Stimulated activated CD8-positive, alpha-beta memory T cell treated with anti-CD3 and anti-CD28 coated beads, Interleukin-7, amount 100 ng/mL, for 48 hours (primary cell): ENCODE measurements at regions not wholly inside any gene's neighbourhood (a gene's known extent, or its start where the extent isn't known, plus 50 kb on each side); places are given as distances from the start of the nearest gene placed in this dataset.
"Not testable (repeated sequence)": the region's sequence is repeated elsewhere in the genome, so short reads cannot be mapped to it uniquely, and the experiment has no call there.

Source experiments
- DNase-seq, 2 donors: peaks; one replicate each; pipeline ENCODE4 v3.0.0-alpha.2; 2020; ENCODE audit warnings: low read depth in 1 of 2; ENCODE audit errors: extremely low read depth in 1 of 2

DNA sequence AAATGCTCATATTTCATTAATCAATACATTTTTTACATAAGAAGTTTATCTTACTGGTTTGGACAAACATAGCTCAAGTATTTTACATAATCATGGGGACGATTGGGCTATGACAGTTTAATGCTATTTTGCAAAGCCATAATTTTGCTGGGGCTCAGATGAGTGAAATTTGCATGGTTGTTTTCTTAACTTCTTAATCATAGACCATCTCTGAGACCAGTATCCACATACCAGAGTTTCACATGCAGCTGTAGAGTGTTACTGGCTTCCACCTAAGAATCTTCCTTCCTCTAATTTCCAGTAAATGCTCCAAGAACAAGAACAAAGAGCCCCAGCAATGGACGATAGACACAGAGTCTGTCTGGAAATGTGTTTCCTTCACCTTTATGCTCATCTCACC is 303.0 kb upstream of the TMEM132C start:
- no peak for DNase-seq

DNA sequence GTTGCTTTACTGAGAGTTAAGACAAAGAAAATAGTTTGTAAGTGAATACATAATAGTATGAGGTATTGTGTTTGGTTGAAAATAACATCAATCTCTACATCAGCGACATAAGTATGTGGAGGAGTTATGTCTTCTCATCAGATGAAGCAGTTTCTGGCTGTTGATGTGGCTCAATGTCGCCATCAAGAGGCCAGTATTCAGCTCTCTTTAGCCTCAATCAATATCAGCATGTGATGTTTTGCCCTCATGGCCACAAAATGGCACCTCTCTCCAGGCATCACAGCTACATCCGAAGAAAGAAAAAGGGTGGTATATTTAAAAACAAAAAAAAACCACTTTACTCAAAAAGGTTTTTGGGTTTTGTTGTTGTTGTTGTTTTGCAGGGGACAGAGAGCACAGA is 302.3 kb upstream of the TMEM132C start:
- DNase-seq, result no peak

DNA sequence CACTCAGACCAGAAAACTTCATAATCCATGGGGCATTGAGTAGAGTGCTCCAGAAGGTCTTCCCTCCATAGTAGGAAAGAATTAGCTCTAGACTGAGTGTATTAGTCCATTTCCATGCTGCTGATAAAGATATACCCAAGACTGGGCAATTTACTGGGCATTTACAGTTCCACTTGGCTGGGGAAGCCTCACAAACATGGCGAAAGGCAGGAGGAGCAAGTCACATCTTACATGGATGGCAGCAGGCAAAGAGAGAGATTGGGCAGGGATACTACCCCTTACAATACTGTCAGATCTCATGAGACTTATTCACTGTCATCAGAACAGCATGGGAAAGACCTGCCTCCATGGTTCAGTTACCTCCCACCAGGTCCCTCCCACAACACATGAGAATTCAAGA is 300.6 kb upstream of the TMEM132C start:
- DNase-seq, result no peak

- no peak for DNase-seq
These were observed 296.5 kb upstream of the TMEM132C start for GRCh38 chr12:127970491-127970890.

GRCh38 chr12:127980585-127980984 is 286.4 kb upstream of the TMEM132C start:
- no peak for DNase-seq

GRCh38 chr12:127981875-127982274 is 285.1 kb upstream of the TMEM132C start:
- no peak for DNase-seq

DNA sequence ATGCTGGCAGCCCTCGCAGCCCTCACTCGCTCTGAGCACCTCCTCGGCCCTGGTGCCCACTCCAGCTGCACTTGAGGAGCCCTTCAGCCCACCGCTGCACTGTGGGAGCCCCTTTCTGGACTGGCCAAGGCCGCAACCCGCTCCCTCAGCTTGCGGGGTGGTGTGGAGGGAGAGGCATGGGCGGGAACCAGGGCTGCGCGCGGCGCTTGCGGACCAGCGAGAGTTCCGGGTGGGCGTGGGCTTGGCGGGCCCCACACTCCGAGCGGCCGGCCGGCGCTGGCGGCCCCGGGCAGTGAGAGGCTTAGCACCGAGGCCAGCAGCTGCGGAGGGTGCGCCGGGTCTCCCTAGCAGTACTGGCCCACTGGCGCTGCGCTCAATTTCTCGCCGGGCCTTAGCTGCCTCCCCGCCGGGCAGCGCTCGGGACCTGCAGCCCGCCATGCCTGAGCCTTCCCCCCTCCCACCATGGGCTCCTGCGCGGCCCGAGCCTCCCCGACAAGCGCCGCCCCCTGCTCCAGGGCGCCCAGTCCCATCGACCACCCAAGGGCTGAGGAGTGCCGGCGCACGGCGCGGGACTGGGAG is 283.7 kb upstream of the TMEM132C start:
- not testable (repeated sequence) for DNase-seq

DNA sequence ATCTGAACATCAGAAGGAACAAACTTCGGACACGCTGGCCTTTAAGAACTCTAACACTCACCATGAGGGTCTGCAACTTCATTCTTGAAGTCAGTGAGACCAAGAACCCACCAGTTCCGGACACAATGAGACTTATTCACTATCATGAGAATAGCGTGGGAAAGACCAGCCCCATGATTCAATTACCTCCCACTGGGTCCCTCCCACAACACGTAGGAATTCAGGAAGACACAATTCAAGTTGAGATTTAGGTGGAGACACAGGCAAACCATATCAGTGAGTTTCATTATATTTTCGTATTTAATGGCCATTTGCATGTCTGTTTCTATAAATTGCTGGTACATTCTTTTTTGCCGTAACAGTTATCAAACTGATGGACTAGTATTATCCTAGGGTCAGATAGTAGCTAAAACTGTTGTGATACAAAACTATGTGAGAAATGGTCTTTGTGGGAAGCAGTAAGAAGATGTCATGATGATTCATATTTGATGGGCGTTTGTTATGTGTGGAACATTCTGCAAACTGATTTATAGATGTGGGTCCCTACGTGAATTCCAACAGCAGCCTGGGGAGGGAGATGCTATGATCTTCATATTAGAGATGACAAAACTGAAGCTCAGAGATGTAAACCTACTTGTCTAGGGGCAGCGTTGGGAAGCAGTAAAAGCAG is 282.4 kb upstream of the TMEM132C start:
- DNase-seq, result no peak

DNA sequence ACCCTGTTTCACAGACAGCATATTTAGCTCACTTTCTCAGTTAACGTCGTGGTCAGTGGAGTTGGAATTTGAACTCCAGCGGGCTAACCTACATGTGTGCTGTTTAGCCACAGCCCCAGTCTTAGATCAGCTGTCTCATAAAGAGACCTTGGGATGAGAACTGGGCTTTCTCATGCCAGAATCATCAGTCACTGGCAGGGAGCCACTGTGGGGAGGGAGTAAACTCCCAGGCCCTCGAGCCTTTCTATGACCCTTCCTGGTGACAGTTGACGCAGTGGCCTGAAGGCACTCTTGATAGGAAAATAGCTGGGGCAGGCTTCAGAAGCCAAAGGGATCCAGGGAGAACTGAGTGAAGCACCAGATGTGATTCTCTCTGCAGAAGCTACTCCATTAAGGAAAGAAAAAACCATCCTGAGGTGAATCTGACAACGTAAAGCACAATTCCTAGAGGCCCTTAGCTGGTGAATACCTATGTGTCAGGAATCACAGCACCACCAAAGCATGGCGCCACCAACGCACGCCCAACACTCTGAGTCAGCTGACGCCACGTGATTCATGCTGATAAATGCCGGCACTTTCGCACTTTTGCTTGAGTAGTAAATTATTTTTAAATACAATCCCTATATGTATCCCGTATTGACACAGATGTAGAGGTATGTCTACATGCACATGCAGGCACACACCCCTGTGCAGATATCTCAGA is 279.6 kb upstream of the TMEM132C start:
- DNase-seq, result no peak

GRCh38 chr12:127991485-127991884 is 275.5 kb upstream of the TMEM132C start:
- DNase-seq, result no peak

GRCh38 chr12:127998988-127999387 is 268.0 kb upstream of the TMEM132C start:
- DNase-seq, result no peak

GRCh38 chr12:128004383-128004938 is 262.5 kb upstream of the TMEM132C start:
- DNase-seq, result no peak

- DNase-seq, result no peak
These were observed 259.7 kb upstream of the TMEM132C start for GRCh38 chr12:128007250-128007649.

- no peak for DNase-seq
These were observed 258.6 kb upstream of the TMEM132C start for GRCh38 chr12:128008341-128008740.

DNA sequence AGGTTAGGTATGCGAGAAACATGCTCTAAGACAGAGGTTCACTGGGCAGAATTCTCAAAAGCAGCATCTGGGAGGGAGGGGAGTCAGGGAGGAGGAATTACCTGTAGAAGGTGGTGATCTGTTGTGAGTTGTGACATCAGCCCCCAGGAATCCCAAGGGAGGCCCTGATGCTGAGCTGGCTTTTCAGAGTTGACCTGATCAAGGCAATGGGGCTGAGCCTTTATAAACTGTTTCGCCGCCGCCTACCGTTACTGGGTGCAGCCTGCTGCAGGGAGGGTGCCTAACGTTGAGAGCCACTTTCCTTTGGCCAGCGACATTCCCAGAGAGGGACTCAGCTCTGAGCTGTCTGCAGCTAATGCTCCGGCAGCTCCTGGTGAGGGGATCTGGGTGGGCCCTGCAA is 257.9 kb upstream of the TMEM132C start:
- no peak for DNase-seq

GRCh38 chr12:128012110-128012509 is 254.9 kb upstream of the TMEM132C start:
- DNase-seq, result no peak

DNA sequence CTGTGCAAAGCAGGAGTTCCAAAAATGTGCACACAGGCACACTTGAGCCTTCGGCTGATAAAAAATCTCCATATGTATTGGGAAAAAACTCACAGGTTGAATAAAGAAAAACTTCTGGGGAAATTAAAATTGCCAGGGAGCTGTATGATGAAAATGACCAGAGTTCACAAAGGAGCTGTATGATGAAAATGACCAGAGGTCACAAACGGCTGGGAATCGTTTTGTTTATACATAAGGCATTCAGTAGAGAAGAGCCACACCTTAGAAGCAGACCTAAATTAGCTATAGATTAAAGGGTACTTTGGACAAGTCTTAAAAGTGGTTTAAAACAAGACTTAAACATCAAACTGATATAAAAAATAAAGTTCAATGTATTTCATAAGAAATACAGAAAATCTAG is 251.7 kb upstream of the TMEM132C start:
- no peak for DNase-seq

DNA sequence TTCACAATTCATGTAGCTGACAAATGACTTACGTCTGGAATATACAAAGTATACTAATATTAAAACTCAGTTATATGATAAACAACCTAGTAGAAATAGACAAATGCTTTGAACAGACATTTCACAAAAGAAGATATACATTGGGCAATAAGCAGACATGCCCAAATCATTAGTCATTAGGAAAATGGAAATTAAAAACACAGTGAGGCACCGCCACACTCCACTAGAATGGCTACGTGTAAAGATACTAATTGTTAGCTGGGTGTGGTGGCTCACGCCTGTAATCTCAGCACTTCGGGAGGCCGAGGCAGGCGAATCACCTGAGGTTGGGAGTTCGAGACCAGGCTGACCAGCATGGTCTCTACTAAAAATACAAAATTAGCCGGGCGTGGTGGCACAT is 248.9 kb upstream of the TMEM132C start:
- no peak for DNase-seq

GRCh38 chr12:128019996-128020544 is 246.9 kb upstream of the TMEM132C start:
- no peak for DNase-seq

DNA sequence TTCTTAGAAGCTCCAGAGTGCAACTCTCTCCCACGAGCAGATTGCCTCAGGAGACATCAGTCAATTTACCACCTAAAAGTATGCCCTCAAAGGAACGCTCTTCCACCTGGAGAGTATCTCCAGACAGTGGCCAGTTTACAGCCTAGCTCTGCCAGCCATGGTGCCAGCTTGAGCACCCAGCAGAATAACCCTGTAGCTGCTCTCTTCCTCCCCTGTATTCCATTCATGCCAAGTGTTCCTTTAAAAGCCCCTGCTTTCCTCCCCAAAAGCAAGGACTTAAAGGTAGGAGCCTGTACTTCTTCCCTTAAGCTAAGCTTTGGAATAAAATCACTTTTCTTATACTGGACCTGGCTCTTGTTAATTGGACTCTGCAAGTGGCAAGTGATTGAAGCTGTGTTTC is 245.4 kb upstream of the TMEM132C start:
- no peak for DNase-seq

- no peak for DNase-seq
These were observed 241.3 kb upstream of the TMEM132C start for GRCh38 chr12:128025589-128026245.
